Peyer's patch (tissue), 4 donors: ENCODE measurements at regions not wholly inside any gene's neighbourhood (a gene's known extent, or its start where the extent isn't known, plus 50 kb on each side); places are given as distances from the start of the nearest gene placed in this dataset.
"Not testable (repeated sequence)": the region's sequence is repeated elsewhere in the genome, so short reads cannot be mapped to it uniquely, and the experiment has no call there.

ENCODE experiments used
- POLR2A ChIP-seq, 2 donors: fragments of 450-650 bp; IDR thresholded peaks; one replicate each; pipeline ENCODE4 v1.5.1; 2017; ENCODE audit warnings: antibody characterized with exemption in 2 of 2, mild to moderate bottlenecking in 2 of 2, moderate library complexity in 2 of 2
- TF ChIP-seq, protein P1 (sequence below), 6 experiments: fragments of 450-650 bp in 4 of 6; fragments of 200-600 bp in 2 of 6; sonication (generic) in 1 of 6; IDR thresholded peaks; one replicate each; pipeline ENCODE4 v1.5.1; 2017 to 2019; ENCODE audit warnings: antibody characterized with exemption in 6 of 6, mild to moderate bottlenecking in 3 of 6, moderate library complexity in 1 of 6

DNA sequence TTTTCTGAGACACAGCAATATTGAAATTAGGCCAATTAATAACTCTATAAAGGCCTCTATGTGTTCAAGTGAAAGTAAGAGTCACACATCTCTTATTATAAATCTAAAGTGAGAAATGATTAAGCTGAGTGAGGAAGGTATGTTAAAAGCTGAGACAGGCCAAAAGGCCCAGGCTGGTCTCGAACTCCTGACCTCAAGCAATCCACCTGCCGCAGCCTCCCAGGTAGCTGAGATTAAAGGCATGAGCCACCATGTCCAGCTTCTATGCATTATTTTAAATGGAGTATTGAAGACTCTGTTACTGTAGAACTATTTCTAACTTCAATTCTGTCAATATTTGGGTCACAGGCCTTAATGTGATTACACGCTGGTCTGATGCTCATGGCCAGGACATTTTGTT, 1706.9 kb downstream of the SPATA31A7 start:
- TF ChIP-seq, protein P1, sequence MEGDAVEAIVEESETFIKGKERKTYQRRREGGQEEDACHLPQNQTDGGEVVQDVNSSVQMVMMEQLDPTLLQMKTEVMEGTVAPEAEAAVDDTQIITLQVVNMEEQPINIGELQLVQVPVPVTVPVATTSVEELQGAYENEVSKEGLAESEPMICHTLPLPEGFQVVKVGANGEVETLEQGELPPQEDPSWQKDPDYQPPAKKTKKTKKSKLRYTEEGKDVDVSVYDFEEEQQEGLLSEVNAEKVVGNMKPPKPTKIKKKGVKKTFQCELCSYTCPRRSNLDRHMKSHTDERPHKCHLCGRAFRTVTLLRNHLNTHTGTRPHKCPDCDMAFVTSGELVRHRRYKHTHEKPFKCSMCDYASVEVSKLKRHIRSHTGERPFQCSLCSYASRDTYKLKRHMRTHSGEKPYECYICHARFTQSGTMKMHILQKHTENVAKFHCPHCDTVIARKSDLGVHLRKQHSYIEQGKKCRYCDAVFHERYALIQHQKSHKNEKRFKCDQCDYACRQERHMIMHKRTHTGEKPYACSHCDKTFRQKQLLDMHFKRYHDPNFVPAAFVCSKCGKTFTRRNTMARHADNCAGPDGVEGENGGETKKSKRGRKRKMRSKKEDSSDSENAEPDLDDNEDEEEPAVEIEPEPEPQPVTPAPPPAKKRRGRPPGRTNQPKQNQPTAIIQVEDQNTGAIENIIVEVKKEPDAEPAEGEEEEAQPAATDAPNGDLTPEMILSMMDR (IDR thresholded peaks at IDR 0.05) = not testable (repeated sequence)
- not testable (repeated sequence) for TF ChIP-seq POLR2A (IDR thresholded peaks at IDR 0.05)
